ENCODE measurements at regions not wholly inside any gene's neighbourhood (a gene's known extent, or its start where the extent isn't known, plus 50 kb on each side); places are given as distances from the start of the nearest gene placed in this dataset.

DNA sequence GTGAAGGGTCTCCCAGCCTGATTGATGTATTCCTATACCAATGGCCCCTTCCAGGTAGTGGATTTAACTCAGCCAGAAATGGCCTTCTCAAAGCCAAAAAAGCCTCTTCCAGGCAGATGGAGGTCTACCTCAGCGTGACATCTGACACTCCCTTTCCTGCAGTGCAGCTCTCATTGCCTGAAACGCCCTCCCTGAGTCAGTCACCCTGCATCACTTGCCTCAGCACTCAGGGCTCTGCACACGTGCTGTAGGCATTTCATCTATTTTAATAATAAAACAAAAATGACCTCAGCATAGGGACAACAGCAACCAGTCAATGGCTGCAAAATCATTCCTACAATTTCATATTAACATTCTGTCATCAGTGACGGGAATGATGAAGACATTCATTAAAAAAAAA, 64.4 kb upstream of the GJA5 start:
- Histone ChIP-seq H3K4me3 (no peak overlapping the region), H3K27ac (no peak overlapping the region), H3K9me3 (no peaks in the 10 kb centered on the region), H3K36me3 (no peaks in the 10 kb centered on the region), H3K4me1 (no peaks in the 10 kb centered on the region), H3K27me3 (replicated peaks in 1 of 7) (no peaks in the 10 kb centered on the region)
- TF ChIP-seq CTCF (IDR thresholded peaks at IDR 0.05 in 8 of 11, conservative IDR thresholded peaks at IDR 0.05 in 3 of 11) = no peak
- TF ChIP-seq POLR2A (IDR thresholded peaks at IDR 0.05) = no peak
- TF ChIP-seq POLR2AphosphoS5 (IDR thresholded peaks at IDR 0.05) = no peak
- intact Hi-C loops (cut with DNase I; ENCODE audit: low total_unique reads) = no loop called here
- DNase-seq = no peak
- 82 to 94% (median 84%) methylated on average over 4 of the region's 4 CpGs for WGBS, 5 donors

GRCh38 chr1:147825586-147825985, 65.2 kb upstream of the GJA5 start:
- Histone ChIP-seq H3K9me3 (no peaks in the 10 kb centered on the region), H3K27ac (no peak overlapping the region), H3K27me3 (replicated peaks in 1 of 7) (no peaks in the 10 kb centered on the region), H3K36me3 (no peaks in the 10 kb centered on the region), H3K4me3 (no peak overlapping the region), H3K4me1 (no peaks in the 10 kb centered on the region)
- intact Hi-C loops (cut with DNase I; ENCODE audit: low total_unique reads) = no loop called here
- TF ChIP-seq POLR2AphosphoS5 (IDR thresholded peaks at IDR 0.05) = no peak
- no peak for TF ChIP-seq POLR2A (IDR thresholded peaks at IDR 0.05)
- no peak for TF ChIP-seq CTCF (IDR thresholded peaks at IDR 0.05 in 8 of 11, conservative IDR thresholded peaks at IDR 0.05 in 3 of 11)
- no peak for DNase-seq
- WGBS, 5 donors = 69 to 89% (median 83%) methylated on average over 1 of the region's 1 CpG

DNA sequence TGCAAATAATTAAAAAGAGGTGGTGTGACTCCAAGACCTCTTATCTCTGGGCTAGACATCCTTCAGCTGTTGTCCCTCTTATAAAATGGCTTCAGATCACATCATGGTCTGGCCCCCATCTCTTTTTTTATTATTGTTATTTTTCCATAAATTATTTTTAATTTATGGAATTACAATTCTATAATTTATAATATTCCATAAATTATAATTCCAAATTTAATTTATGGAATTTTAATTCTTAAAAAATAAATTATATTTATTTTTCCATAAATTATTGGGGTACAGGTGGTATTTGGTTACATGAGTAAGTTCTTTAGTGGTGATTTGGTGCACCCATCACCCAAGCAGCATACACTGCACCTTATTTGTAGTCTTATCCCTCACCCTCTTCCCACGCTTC, 65.9 kb upstream of the GJA5 start:
- H3K27ac ChIP-seq = no peak overlapping the region
- H3K4me1 ChIP-seq = no peaks in the 10 kb centered on the region
- no peaks in the 10 kb centered on the region for H3K9me3 ChIP-seq
- WGBS, 5 donors = 82 to 93% (median 89%) methylated on average over 1 of the region's 1 CpG
- TF ChIP-seq POLR2A (IDR thresholded peaks at IDR 0.05) = no peak
- no peak for TF ChIP-seq POLR2AphosphoS5 (IDR thresholded peaks at IDR 0.05)
- no peak for TF ChIP-seq CTCF (IDR thresholded peaks at IDR 0.05 in 8 of 11, conservative IDR thresholded peaks at IDR 0.05 in 3 of 11)
- no peak overlapping the region for H3K4me3 ChIP-seq
- H3K36me3 ChIP-seq = no peaks in the 10 kb centered on the region
- H3K27me3 ChIP-seq (replicated peaks in 1 of 7) = no peaks in the 10 kb centered on the region
- DNase-seq = no peak
- intact Hi-C loops (cut with DNase I; ENCODE audit: low total_unique reads) = no loop called here

DNA sequence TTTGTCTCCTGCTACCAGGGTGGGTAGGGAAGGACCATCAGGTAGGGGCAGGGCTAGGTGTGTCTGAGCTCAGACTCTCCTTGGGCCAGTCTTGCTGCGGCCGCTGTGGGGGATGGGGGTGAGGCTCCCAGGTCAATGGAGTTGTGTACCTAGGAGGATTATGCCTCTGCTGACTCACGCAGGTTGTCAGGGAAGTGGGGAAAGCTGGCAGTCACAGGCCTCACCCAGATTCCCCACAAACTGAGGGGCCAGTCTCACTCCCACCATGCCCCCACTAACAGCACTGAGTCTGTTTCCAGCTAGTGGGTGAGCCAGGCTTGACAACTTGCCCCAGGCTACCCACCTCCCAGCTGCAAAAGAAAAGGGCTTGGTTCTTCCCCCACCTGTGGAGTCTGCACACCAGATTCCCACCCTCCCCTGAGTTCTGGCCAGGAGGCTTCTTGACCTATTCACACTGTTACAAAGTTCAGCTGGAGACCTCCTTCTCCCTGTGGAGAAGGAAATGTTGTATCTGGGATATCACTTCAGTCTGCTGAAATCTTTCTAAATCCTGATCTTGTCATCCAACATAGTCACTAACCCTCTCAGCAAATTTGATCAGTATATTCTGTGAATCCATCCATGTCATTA, 69.2 kb upstream of the GJA8 start:
- intact Hi-C loops (cut with DNase I; ENCODE audit: low total_unique reads) = no loop called here
- H3K4me3 ChIP-seq = no peak overlapping the region
- TF ChIP-seq POLR2A (IDR thresholded peaks at IDR 0.05) (no peak), POLR2AphosphoS5 (IDR thresholded peaks at IDR 0.05) (no peak), CTCF (IDR thresholded peaks at IDR 0.05 in 8 of 11, conservative IDR thresholded peaks at IDR 0.05 in 3 of 11) (no peak)
- DNase-seq = no peak
- H3K36me3 ChIP-seq = no peaks in the 10 kb centered on the region
- peaks cover 0 to 35% (median 0%) of the 10 kb centered on the region in 7 donors for H3K27me3 ChIP-seq (replicated peaks in 1 of 7)
- H3K9me3 ChIP-seq = no peaks in the 10 kb centered on the region
- 85 to 95% (median 93%) methylated on average over 2 to 3 of the region's 3 CpGs for WGBS, 5 donors
- H3K27ac ChIP-seq = no peak overlapping the region
- no peaks in the 10 kb centered on the region for H3K4me1 ChIP-seq
